SH-SY5Y (cell line): ENCODE measurements at regions not wholly inside any gene's neighbourhood (a gene's known extent, or its start where the extent isn't known, plus 50 kb on each side); places are given as distances from the start of the nearest gene placed in this dataset.

Experiments used
- GATA2 ChIP-seq: IDR thresholded peaks from 2 replicates; pipeline ENCODE4 v1.6.1; 2011; ENCODE audit warnings: mild to moderate bottlenecking, low read depth, low read length
- GATA3 ChIP-seq: IDR thresholded peaks from 2 replicates; pipeline ENCODE4 v1.6.1; 2011; ENCODE audit warnings: low read depth, mild to moderate bottlenecking, low read length, moderate library complexity

GRCh38 chr1:219266524-219266923 is 92.8 kb downstream of the LYPLAL1 start:
- no peak for TF ChIP-seq GATA3
- TF ChIP-seq GATA2: no peak
